Right atrium auricular region (tissue), 2 donors: ENCODE measurements at regions not wholly inside any gene's neighbourhood (a gene's known extent, or its start where the extent isn't known, plus 50 kb on each side); places are given as distances from the start of the nearest gene placed in this dataset.

ENCODE experiments used
- DNase-seq: peaks from one replicate; pipeline ENCODE4 v3.0.0-alpha.2; 2019; ENCODE audit warnings: low spot score
- H3K27ac ChIP-seq, 2 donors: fragments of 200-600 bp; sonication (generic); 1 replicate in 1 of 2; 2 replicates in 1 of 2; pipeline ENCODE4 v1.5.1; 2016 to 2019
- H3K27me3 ChIP-seq, 2 donors: fragments of 200-600 bp; sonication (generic); one replicate each; pipeline versions ENCODE4 v1.5.1 to v1.6.0; 2017 to 2019
- H3K36me3 ChIP-seq: fragments of 200-600 bp; sonication (generic); one replicate; pipeline ENCODE4 v1.5.1; 2016
- H3K4me1 ChIP-seq, 2 donors: fragments of 200-600 bp; sonication (generic); one replicate each; pipeline versions ENCODE4 v1.5.1 to v1.6.0; 2017 to 2019
- H3K4me3 ChIP-seq, 2 donors: fragments of 200-600 bp; sonication (generic); 1 replicate in 1 of 2; 2 replicates in 1 of 2; pipeline ENCODE4 v1.5.1; 2017 to 2019; ENCODE audit warnings: mild to moderate bottlenecking in 1 of 2, moderate library complexity in 1 of 2
- H3K9me3 ChIP-seq, 2 donors: fragments of 200-600 bp; sonication (generic); one replicate each; pipeline ENCODE4 v1.5.1; 2019
- TF ChIP-seq, protein P1 (sequence below), 2 donors: fragments of 200-600 bp; sonication (generic); IDR thresholded peaks; one replicate each; pipeline ENCODE4 v1.5.1; 2019; ENCODE audit warnings: antibody characterized with exemption in 2 of 2

DNA sequence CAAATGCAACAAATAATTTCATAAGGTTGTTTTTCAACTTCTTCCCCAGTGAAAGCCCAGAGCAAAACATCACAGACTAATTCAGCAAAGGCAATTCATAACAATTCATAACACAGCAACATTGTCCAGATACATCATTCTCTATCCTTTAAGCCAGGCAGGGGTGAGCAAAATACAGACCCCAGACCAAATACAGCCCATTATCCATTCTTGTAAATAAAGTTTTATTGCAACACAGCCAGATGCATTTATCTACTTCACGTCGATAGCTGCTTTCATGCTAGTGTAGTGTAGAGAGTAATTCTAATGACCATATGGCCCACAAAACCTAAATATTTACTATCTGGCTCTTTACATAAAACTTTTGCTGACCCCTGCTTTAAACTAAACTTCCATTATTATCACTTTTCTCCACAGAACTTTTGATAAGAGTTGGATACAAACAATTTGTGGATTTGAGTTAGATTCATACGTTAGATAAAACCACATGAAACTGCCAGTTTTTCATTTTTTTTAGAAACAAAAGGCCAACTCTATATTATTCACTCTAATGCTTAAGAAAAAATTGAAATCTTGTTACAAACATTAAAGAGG is 174.4 kb downstream of the DUSP6 start:
- no peak for DNase-seq
- Histone ChIP-seq H3K27ac (no peak overlapping the region), H3K4me3 (no peak overlapping the region), H3K36me3 (no peaks in the 10 kb centered on the region), H3K27me3 (no peaks in the 10 kb centered on the region), H3K9me3 (no peaks in the 10 kb centered on the region), H3K4me1 (peaks cover 0 to 14% of the 10 kb centered on the region in 2 donors)
- TF ChIP-seq, protein P1, sequence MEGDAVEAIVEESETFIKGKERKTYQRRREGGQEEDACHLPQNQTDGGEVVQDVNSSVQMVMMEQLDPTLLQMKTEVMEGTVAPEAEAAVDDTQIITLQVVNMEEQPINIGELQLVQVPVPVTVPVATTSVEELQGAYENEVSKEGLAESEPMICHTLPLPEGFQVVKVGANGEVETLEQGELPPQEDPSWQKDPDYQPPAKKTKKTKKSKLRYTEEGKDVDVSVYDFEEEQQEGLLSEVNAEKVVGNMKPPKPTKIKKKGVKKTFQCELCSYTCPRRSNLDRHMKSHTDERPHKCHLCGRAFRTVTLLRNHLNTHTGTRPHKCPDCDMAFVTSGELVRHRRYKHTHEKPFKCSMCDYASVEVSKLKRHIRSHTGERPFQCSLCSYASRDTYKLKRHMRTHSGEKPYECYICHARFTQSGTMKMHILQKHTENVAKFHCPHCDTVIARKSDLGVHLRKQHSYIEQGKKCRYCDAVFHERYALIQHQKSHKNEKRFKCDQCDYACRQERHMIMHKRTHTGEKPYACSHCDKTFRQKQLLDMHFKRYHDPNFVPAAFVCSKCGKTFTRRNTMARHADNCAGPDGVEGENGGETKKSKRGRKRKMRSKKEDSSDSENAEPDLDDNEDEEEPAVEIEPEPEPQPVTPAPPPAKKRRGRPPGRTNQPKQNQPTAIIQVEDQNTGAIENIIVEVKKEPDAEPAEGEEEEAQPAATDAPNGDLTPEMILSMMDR (IDR thresholded peaks at IDR 0.05) = no peak

DNA sequence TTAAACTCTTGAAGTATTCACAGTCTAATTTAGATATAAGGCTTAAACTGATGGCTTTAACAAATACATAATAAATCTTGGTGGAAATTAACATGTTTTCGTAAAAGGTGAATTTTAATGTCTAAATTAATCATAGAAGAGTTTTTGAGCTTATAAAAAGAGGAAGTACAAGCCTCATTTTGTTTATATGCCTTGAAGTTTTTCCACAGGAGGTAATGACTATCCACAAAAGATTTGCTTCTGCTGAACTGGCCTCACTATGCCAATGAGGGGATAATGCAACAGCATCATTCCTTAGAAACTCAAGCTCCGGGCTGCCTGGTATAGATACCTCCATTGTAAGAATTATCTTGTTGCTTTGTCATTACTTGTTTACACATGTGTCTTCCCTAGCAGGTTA is 175.6 kb downstream of the DUSP6 start:
- Histone ChIP-seq H3K4me3 (no peak overlapping the region), H3K4me1 (peaks cover 0 to 14% of the 10 kb centered on the region in 2 donors), H3K27ac (no peak overlapping the region), H3K36me3 (no peaks in the 10 kb centered on the region), H3K27me3 (no peaks in the 10 kb centered on the region), H3K9me3 (peaks cover 0 to 6% of the 10 kb centered on the region in 2 donors)
- DNase-seq = no peak
- TF ChIP-seq, protein P1 (IDR thresholded peaks at IDR 0.05) = no peak

DNA sequence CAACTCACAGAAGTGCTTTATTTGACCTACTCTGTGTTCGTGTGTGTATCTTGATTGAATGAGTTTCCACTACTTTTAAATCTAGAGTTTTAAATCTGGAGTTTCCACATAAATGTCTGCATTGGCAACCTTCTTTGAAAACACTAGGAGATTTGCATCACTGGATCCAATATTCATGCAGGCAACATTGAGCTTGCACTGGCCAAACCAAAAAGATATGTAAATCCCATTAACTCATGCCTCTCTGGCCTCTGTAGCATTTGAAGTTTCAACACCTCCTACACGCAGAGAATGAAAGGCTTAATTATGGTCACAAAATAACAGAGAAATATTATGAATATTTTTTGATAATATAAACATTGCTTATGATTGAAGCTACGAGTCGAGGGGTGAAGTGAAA is 178.6 kb downstream of the DUSP6 start:
- no peak overlapping the region for H3K4me3 ChIP-seq
- no peak overlapping the region for H3K27ac ChIP-seq
- peaks cover 0 to 6% of the 10 kb centered on the region in 2 donors for H3K9me3 ChIP-seq
- peaks cover 0 to under 1% of the 10 kb centered on the region in 2 donors for H3K4me1 ChIP-seq
- DNase-seq = no peak
- H3K27me3 ChIP-seq = no peaks in the 10 kb centered on the region
- TF ChIP-seq, protein P1 (IDR thresholded peaks at IDR 0.05) = no peak
- no peaks in the 10 kb centered on the region for H3K36me3 ChIP-seq

DNA sequence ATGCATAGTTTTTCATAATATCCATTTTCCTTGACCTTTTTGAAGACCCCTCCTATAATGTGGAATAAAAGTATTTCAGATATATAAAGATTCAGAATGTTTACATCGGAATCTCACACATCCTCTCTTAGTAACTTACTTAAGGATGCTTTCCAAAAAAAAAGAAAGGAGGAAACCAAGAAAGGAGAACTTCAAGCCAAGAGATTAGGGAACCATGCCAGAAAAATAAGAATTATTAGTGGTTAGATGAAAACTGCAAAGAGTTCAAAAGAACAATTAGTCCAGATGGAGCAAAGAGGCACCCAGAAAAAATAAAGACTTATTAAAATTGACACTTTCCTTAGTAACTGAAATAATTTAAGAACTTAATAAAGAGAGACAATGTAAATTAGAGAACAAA is 179.2 kb downstream of the DUSP6 start:
- H3K27ac ChIP-seq = no peak overlapping the region
- H3K9me3 ChIP-seq = peaks cover 0 to 6% of the 10 kb centered on the region in 2 donors
- no peaks in the 10 kb centered on the region for H3K36me3 ChIP-seq
- H3K27me3 ChIP-seq = no peaks in the 10 kb centered on the region
- DNase-seq = no peak
- TF ChIP-seq, protein P1 (IDR thresholded peaks at IDR 0.05) = no peak
- peaks cover 0 to 6% of the 10 kb centered on the region in 2 donors for H3K4me1 ChIP-seq
- H3K4me3 ChIP-seq = no peak overlapping the region

DNA sequence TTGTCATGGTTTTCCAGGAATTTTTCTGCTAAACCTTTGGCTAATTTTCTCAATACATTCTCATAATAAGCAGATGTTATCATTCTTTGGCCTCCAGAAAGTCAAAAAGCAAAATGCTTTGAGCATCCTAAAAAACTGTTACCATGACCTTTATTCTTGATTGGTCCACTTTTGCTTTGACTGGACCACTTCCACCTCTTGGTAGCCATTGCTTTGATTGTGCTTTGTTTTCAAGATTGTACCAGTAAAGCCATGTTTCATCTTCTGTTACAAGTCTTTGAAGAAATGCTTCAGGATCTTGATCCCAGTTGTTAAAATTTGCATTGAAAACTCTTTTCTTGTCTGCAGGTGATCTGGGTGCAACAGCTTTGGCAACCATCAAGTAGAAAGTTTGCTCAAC is 180.1 kb downstream of the DUSP6 start:
- TF ChIP-seq, protein P1 (IDR thresholded peaks at IDR 0.05) = no peak
- Histone ChIP-seq H3K27ac (no peak overlapping the region), H3K36me3 (no peaks in the 10 kb centered on the region), H3K9me3 (peaks cover 0 to 6% of the 10 kb centered on the region in 2 donors), H3K4me1 (peaks cover 0 to 6% of the 10 kb centered on the region in 2 donors), H3K4me3 (no peak overlapping the region), H3K27me3 (no peaks in the 10 kb centered on the region)
- DNase-seq = no peak

DNA sequence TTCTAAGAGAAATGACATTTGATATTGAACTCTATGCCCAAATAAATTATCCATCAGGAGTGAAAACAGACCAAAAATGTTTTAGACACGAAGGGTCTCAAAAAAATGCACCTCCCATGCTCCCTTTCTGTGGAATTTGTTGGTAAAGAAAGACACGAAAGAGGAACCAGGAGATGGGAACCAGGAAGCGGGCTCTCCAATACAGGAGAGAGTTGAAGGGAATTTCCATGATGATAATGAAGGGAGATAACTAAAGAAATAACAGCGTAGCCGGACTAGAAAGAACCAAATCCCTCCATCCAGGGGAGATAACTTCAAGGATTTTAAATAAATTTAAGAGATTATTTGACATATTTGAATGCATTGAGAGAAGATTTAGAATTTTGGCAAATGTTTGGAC is 183.0 kb downstream of the DUSP6 start:
- Histone ChIP-seq H3K27me3 (no peaks in the 10 kb centered on the region), H3K4me1 (peaks cover 0 to 28% of the 10 kb centered on the region in 2 donors), H3K36me3 (no peaks in the 10 kb centered on the region), H3K27ac (no peak overlapping the region), H3K4me3 (no peak overlapping the region), H3K9me3 (peaks cover 0 to 6% of the 10 kb centered on the region in 2 donors)
- TF ChIP-seq, protein P1 (IDR thresholded peaks at IDR 0.05) = no peak
- no peak for DNase-seq
